Muscle layer of duodenum (tissue), 2 donors: ENCODE measurements at regions not wholly inside any gene's neighbourhood (a gene's known extent, or its start where the extent isn't known, plus 50 kb on each side); places are given as distances from the start of the nearest gene placed in this dataset.

ENCODE experiments used
- H3K27ac ChIP-seq: one replicate; pipeline ENCODE4 v1.7.0; 2013; ENCODE audit warnings: mild to moderate bottlenecking, low read length
- H3K27me3 ChIP-seq: one replicate; pipeline ENCODE4 v1.7.0; 2013; ENCODE audit warnings: low read depth, mild to moderate bottlenecking, control low read depth, low read length
- H3K36me3 ChIP-seq, 2 donors: one replicate each; pipeline ENCODE4 v1.7.0; 2013; ENCODE audit warnings: low read length in 2 of 2, control low read depth in 1 of 2, mild to moderate bottlenecking in 1 of 2; ENCODE audit not compliant: insufficient read depth in 2 of 2, control insufficient read depth in 1 of 2
- H3K4me1 ChIP-seq, 2 donors: one replicate each; pipeline ENCODE4 v1.7.0; 2013; ENCODE audit warnings: low read length in 2 of 2, mild to moderate bottlenecking in 2 of 2, control low read depth in 1 of 2, moderate library complexity in 1 of 2; ENCODE audit not compliant: insufficient read depth in 2 of 2, control insufficient read depth in 1 of 2
- H3K4me3 ChIP-seq, 2 donors: one replicate each; pipeline ENCODE4 v1.7.0; 2013; ENCODE audit warnings: low read length in 2 of 2, low read depth in 1 of 2, mild to moderate bottlenecking in 1 of 2
- H3K9me3 ChIP-seq, 2 donors: one replicate each; pipeline ENCODE4 v1.7.0; 2013; ENCODE audit warnings: low read length in 2 of 2, control low read depth in 1 of 2, mild to moderate bottlenecking in 1 of 2; ENCODE audit not compliant: control insufficient read depth in 1 of 2
- donor health status: healthy.

- Histone ChIP-seq H3K27me3 (no peaks in the 10 kb centered on the region), H3K36me3 (no peaks in the 10 kb centered on the region), H3K27ac (no peak overlapping the region), H3K4me1 (peaks cover 0 to 5% of the 10 kb centered on the region in 2 donors), H3K4me3 (no peak overlapping the region), H3K9me3 (no peaks in the 10 kb centered on the region)
These were observed 123.3 kb upstream of the ZCCHC13 start for GRCh38 chrX:74180716-74181115.

GRCh38 chrX:74179990-74180389 lies 124.0 kb upstream of the ZCCHC13 start:
- H3K27ac ChIP-seq: no peak overlapping the region
- H3K4me1 ChIP-seq: peaks cover 0 to 5% of the 10 kb centered on the region in 2 donors
- H3K4me3 ChIP-seq: no peak overlapping the region
- no peaks in the 10 kb centered on the region for H3K9me3 ChIP-seq
- no peaks in the 10 kb centered on the region for H3K36me3 ChIP-seq
- H3K27me3 ChIP-seq: no peaks in the 10 kb centered on the region

GRCh38 chrX:74179499-74179898 lies 124.5 kb upstream of the ZCCHC13 start:
- no peak overlapping the region for H3K4me3 ChIP-seq
- no peak overlapping the region for H3K27ac ChIP-seq

GRCh38 chrX:74179071-74179470 lies 124.9 kb upstream of the ZCCHC13 start:
- no peaks in the 10 kb centered on the region for H3K9me3 ChIP-seq
- no peak overlapping the region for H3K4me3 ChIP-seq
- no peaks in the 10 kb centered on the region for H3K36me3 ChIP-seq
- H3K27me3 ChIP-seq: no peaks in the 10 kb centered on the region
- no peak overlapping the region for H3K27ac ChIP-seq
- peaks cover 0 to 5% of the 10 kb centered on the region in 2 donors for H3K4me1 ChIP-seq

More at GRCh38 chrX:74179499-74179898, 124.5 kb upstream of the ZCCHC13 start:
- H3K27me3 ChIP-seq: no peaks in the 10 kb centered on the region
- no peaks in the 10 kb centered on the region for H3K36me3 ChIP-seq
- H3K9me3 ChIP-seq: no peaks in the 10 kb centered on the region
- H3K4me1 ChIP-seq: peaks cover 0 to 5% of the 10 kb centered on the region in 2 donors

- H3K36me3 ChIP-seq: no peaks in the 10 kb centered on the region
- no peak overlapping the region for H3K4me3 ChIP-seq
- no peaks in the 10 kb centered on the region for H3K27me3 ChIP-seq
- H3K9me3 ChIP-seq: no peaks in the 10 kb centered on the region
- peaks cover 0 to 5% of the 10 kb centered on the region in 2 donors for H3K4me1 ChIP-seq
- H3K27ac ChIP-seq: no peak overlapping the region
These were observed 125.4 kb upstream of the ZCCHC13 start for GRCh38 chrX:74178536-74178935.

GRCh38 chrX:74171465-74171864 lies 132.5 kb upstream of the ZCCHC13 start:
- Histone ChIP-seq H3K9me3 (peaks cover 0 to 5% of the 10 kb centered on the region in 2 donors), H3K27ac (no peak overlapping the region), H3K4me1 (no peaks in the 10 kb centered on the region), H3K36me3 (peaks cover 0 to 6% of the 10 kb centered on the region in 2 donors), H3K27me3 (no peaks in the 10 kb centered on the region), H3K4me3 (no peak overlapping the region)

GRCh38 chrX:74162199-74162598 lies 141.8 kb upstream of the ZCCHC13 start:
- Histone ChIP-seq H3K4me3 (no peak overlapping the region), H3K36me3 (peaks cover 0 to 9% of the 10 kb centered on the region in 2 donors), H3K27me3 (no peaks in the 10 kb centered on the region), H3K9me3 (peaks cover 0 to 2% of the 10 kb centered on the region in 2 donors), H3K4me1 (no peaks in the 10 kb centered on the region), H3K27ac (no peak overlapping the region)

GRCh38 chrX:74160816-74161215 lies 143.2 kb upstream of the ZCCHC13 start:
- H3K27ac ChIP-seq: no peak overlapping the region
- peaks cover 0 to 9% of the 10 kb centered on the region in 2 donors for H3K36me3 ChIP-seq
- no peak overlapping the region for H3K4me3 ChIP-seq
- no peaks in the 10 kb centered on the region for H3K27me3 ChIP-seq
- peaks cover 0 to 2% of the 10 kb centered on the region in 2 donors for H3K9me3 ChIP-seq
- H3K4me1 ChIP-seq: no peaks in the 10 kb centered on the region

GRCh38 chrX:74160358-74160757 lies 143.6 kb upstream of the ZCCHC13 start:
- no peaks in the 10 kb centered on the region for H3K27me3 ChIP-seq
- peaks cover 0 to 2% of the 10 kb centered on the region in 2 donors for H3K9me3 ChIP-seq
- H3K4me3 ChIP-seq: no peak overlapping the region
- H3K27ac ChIP-seq: no peak overlapping the region
- peaks cover 0 to 9% of the 10 kb centered on the region in 2 donors for H3K36me3 ChIP-seq
- H3K4me1 ChIP-seq: no peaks in the 10 kb centered on the region

- Histone ChIP-seq H3K27ac (no peak overlapping the region), H3K9me3 (no peaks in the 10 kb centered on the region), H3K4me3 (no peak overlapping the region), H3K36me3 (no peaks in the 10 kb centered on the region), H3K4me1 (no peaks in the 10 kb centered on the region), H3K27me3 (no peaks in the 10 kb centered on the region)
These were observed 156.5 kb upstream of the ZCCHC13 start for GRCh38 chrX:74147439-74147838.

- no peaks in the 10 kb centered on the region for H3K27me3 ChIP-seq
- no peak overlapping the region for H3K4me3 ChIP-seq
- H3K9me3 ChIP-seq: no peaks in the 10 kb centered on the region
- no peak overlapping the region for H3K27ac ChIP-seq
- H3K4me1 ChIP-seq: no peaks in the 10 kb centered on the region
- no peaks in the 10 kb centered on the region for H3K36me3 ChIP-seq
These were observed 165.0 kb upstream of the ZCCHC13 start for GRCh38 chrX:74138943-74139342.

GRCh38 chrX:74133156-74133796 lies 170.7 kb upstream of the ZCCHC13 start:
- Histone ChIP-seq H3K4me3 (no peak overlapping the region), H3K9me3 (no peaks in the 10 kb centered on the region), H3K27ac (no peak overlapping the region), H3K4me1 (no peaks in the 10 kb centered on the region), H3K36me3 (no peaks in the 10 kb centered on the region), H3K27me3 (no peaks in the 10 kb centered on the region)
